GM12892 (cell line): ENCODE measurements at regions not wholly inside any gene's neighbourhood (a gene's known extent, or its start where the extent isn't known, plus 50 kb on each side); places are given as distances from the start of the nearest gene placed in this dataset.

Source experiments
- POLR2A ChIP-seq: IDR thresholded peaks from 2 replicates; pipeline ENCODE4 v1.6.1; 2011; ENCODE audit warnings: low read depth, low read length, control low read depth
- TAF1 ChIP-seq: IDR thresholded peaks from 2 replicates; pipeline ENCODE4 v1.6.1; 2011; ENCODE audit warnings: low read depth, mild to moderate bottlenecking, control low read depth, low read length, borderline replicate concordance

GRCh38 chr17:68718465-68718864 lies 117.3 kb upstream of the FAM20A start:
- TF ChIP-seq TAF1 (no peak), POLR2A (no peak)
